DMS153 (cell line): ENCODE measurements at regions not wholly inside any gene's neighbourhood (a gene's known extent, or its start where the extent isn't known, plus 50 kb on each side); places are given as distances from the start of the nearest gene placed in this dataset.
"Not testable (repeated sequence)": the region's sequence is repeated elsewhere in the genome, so short reads cannot be mapped to it uniquely, and the experiment has no call there.

Experiments
- DNase-seq: peaks from one replicate; lab custom pipeline; 2025; lab: John Stamatoyannopoulos, UW

- DNase-seq, result peak; percentile 96
Observed at GRCh38 chr14:55807053-55807880, 227.3 kb downstream of the KTN1 start.

GRCh38 chr14:55807881-55808379 lies 227.9 kb downstream of the KTN1 start:
- DNase-seq, result no peak

GRCh38 chr14:55813630-55814029 lies 233.6 kb downstream of the KTN1 start:
- no peak for DNase-seq

GRCh38 chr14:55814064-55814463 lies 234.1 kb downstream of the KTN1 start:
- no peak for DNase-seq

GRCh38 chr14:55814873-55815272 lies 234.9 kb downstream of the KTN1 start:
- DNase-seq, result no peak

- no peak for DNase-seq
Observed at GRCh38 chr14:55816225-55816624, 236.2 kb downstream of the KTN1 start.

GRCh38 chr14:55819610-55820304 lies 239.8 kb downstream of the KTN1 start:
- no peak for DNase-seq

GRCh38 chr14:55822906-55823305 lies 242.9 kb downstream of the KTN1 start:
- DNase-seq, result no peak

GRCh38 chr14:55832122-55832911 lies 252.3 kb downstream of the KTN1 start:
- no peak for DNase-seq

- DNase-seq, result no peak
Observed at GRCh38 chr14:55832974-55833373, 253.0 kb downstream of the KTN1 start.

GRCh38 chr14:55834390-55834789 lies 254.4 kb downstream of the KTN1 start:
- DNase-seq, result no peak

- no peak for DNase-seq
Observed at GRCh38 chr14:55835985-55836384, 256.0 kb downstream of the KTN1 start.

GRCh38 chr14:55837467-55837866 lies 257.5 kb downstream of the KTN1 start:
- no peak for DNase-seq

- DNase-seq, result no peak
Observed at GRCh38 chr14:55838529-55839052, 258.6 kb downstream of the KTN1 start.

- DNase-seq, result not testable (repeated sequence)
Observed at GRCh38 chr14:55839301-55839947, 259.4 kb downstream of the KTN1 start.

- no peak for DNase-seq
Observed at GRCh38 chr14:55840821-55841220, 260.8 kb downstream of the KTN1 start.

GRCh38 chr14:55841625-55842024 lies 261.6 kb downstream of the KTN1 start:
- no peak for DNase-seq

- no peak for DNase-seq
Observed at GRCh38 chr14:55843718-55844403, 263.9 kb downstream of the KTN1 start.

- DNase-seq, result no peak
Observed at GRCh38 chr14:55845963-55846825, 266.2 kb downstream of the KTN1 start.

GRCh38 chr14:55846826-55847446 lies 266.9 kb downstream of the KTN1 start:
- DNase-seq, result no peak
